ENCODE measurements at regions not wholly inside any gene's neighbourhood (a gene's known extent, or its start where the extent isn't known, plus 50 kb on each side); places are given as distances from the start of the nearest gene placed in this dataset.
"Not testable (repeated sequence)": the region's sequence is repeated elsewhere in the genome, so short reads cannot be mapped to it uniquely, and the experiment has no call there.

DNA sequence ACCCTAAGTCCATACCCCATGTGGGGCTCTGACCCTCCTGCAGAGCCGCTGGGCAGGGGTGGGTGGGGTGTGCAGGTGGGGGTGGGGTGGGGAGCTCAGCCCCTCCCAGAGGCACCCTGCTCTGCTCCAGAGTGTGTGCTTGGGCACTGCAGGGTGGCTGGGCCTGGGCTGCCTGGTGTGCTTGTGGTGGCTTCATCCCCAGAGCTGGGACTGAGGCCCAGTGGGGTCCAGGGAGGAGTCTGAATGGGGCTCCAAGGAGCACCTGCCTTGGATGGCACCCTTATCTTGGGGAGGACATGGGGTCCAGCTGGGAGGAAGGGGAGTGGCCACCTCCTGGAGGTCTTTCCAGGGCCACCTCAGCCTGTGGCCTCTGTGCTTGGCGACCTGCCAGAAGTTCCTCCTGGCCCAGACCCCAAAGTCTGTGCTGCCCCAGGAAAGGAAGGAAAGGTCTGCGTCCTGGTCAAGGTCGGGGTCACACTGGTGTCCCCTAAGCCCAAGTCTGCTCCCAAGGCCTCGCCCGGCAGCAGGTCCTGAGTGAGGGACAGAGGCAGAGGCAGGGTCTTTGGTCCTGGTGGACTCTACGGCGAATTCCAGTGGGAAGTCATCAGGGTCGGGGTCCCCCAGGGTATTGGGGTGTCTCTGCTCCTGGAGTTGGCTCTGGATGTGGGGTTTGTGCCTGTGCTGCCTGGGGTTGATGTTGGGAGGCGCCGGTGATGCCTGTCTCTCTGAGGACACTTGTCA lies 373.4 kb downstream of the TMEM121 start:
- Mint-ChIP-seq H3K4me3 (no peak overlapping the region), H3K27ac (no peak overlapping the region), H3K36me3 (ENCODE audit: low read depth) (no peaks in the 10 kb centered on the region), H3K4me1 (no peaks in the 10 kb centered on the region), H3K9me3 (peaks cover 70% of the 10 kb centered on the region), H3K27me3 (ENCODE audit: low read depth, poor library complexity) (no peaks in the 10 kb centered on the region)
- no peak for DNase-seq
- TF ChIP-seq, protein P1, sequence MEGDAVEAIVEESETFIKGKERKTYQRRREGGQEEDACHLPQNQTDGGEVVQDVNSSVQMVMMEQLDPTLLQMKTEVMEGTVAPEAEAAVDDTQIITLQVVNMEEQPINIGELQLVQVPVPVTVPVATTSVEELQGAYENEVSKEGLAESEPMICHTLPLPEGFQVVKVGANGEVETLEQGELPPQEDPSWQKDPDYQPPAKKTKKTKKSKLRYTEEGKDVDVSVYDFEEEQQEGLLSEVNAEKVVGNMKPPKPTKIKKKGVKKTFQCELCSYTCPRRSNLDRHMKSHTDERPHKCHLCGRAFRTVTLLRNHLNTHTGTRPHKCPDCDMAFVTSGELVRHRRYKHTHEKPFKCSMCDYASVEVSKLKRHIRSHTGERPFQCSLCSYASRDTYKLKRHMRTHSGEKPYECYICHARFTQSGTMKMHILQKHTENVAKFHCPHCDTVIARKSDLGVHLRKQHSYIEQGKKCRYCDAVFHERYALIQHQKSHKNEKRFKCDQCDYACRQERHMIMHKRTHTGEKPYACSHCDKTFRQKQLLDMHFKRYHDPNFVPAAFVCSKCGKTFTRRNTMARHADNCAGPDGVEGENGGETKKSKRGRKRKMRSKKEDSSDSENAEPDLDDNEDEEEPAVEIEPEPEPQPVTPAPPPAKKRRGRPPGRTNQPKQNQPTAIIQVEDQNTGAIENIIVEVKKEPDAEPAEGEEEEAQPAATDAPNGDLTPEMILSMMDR (IDR thresholded peaks at IDR 0.05), result no peak

GRCh38 chr14:105900398-105901160 lies 374.2 kb downstream of the TMEM121 start:
- H3K9me3 Mint-ChIP-seq, result peaks cover 70% of the 10 kb centered on the region
- H3K27me3 Mint-ChIP-seq (ENCODE audit: low read depth, poor library complexity), result no peaks in the 10 kb centered on the region
- TF ChIP-seq, protein P1 (IDR thresholded peaks at IDR 0.05), result no peak
- DNase-seq, result no peak
- no peaks in the 10 kb centered on the region for H3K36me3 Mint-ChIP-seq (ENCODE audit: low read depth)
- H3K4me1 Mint-ChIP-seq, result no peaks in the 10 kb centered on the region
- no peak overlapping the region for H3K4me3 Mint-ChIP-seq
- no peak overlapping the region for H3K27ac Mint-ChIP-seq

GRCh38 chr14:105901226-105901625 lies 374.8 kb downstream of the TMEM121 start:
- no peaks in the 10 kb centered on the region for H3K4me1 Mint-ChIP-seq
- H3K4me3 Mint-ChIP-seq, result no peak overlapping the region
- H3K36me3 Mint-ChIP-seq (ENCODE audit: low read depth), result no peaks in the 10 kb centered on the region
- H3K27me3 Mint-ChIP-seq (ENCODE audit: low read depth, poor library complexity), result no peaks in the 10 kb centered on the region
- H3K27ac Mint-ChIP-seq, result no peak overlapping the region
- no peak for DNase-seq
- TF ChIP-seq, protein P1 (IDR thresholded peaks at IDR 0.05), result no peak
- peaks cover 72% of the 10 kb centered on the region for H3K9me3 Mint-ChIP-seq

GRCh38 chr14:105902131-105902898 lies 375.9 kb downstream of the TMEM121 start:
- TF ChIP-seq, protein P1 (IDR thresholded peaks at IDR 0.05), result no peak
- Mint-ChIP-seq H3K9me3 (peaks cover 73% of the 10 kb centered on the region), H3K4me1 (no peaks in the 10 kb centered on the region), H3K4me3 (no peak overlapping the region), H3K36me3 (ENCODE audit: low read depth) (no peaks in the 10 kb centered on the region), H3K27me3 (ENCODE audit: low read depth, poor library complexity) (no peaks in the 10 kb centered on the region), H3K27ac (no peak overlapping the region)
- DNase-seq, result no peak

- H3K4me3 Mint-ChIP-seq; H3K4me1 Mint-ChIP-seq; DNase-seq; H3K27me3 Mint-ChIP-seq (ENCODE audit: low read depth, poor library complexity); H3K36me3 Mint-ChIP-seq (ENCODE audit: low read depth); H3K27ac Mint-ChIP-seq: not testable (repeated sequence)
- H3K9me3 Mint-ChIP-seq, result peaks cover 73% of the 10 kb centered on the region
These were observed 376.4 kb downstream of the TMEM121 start for GRCh38 chr14:105902899-105903165.

DNA sequence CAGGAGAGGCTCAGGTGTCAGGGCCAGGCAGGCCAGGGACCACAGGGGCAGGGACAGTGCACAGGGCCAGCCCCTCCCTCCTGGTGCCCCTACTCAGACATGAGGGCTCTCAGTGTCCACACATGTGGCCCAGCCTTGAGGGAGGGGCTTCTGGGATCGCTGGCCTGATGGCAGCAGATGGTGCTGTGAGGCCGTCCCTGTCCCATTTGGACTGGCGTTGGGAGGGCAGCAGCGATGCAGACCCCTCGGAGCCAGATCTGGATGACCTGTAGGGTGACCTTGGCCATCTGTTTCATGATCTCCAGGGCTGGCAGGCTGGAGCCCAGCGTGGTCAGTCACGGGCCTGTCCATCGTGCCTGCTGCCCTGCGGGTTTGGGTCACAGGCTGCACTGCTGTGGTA lies 377.6 kb downstream of the TMEM121 start:
- Mint-ChIP-seq H3K36me3 (ENCODE audit: low read depth) (no peaks in the 10 kb centered on the region), H3K27ac (no peak overlapping the region), H3K4me1 (no peaks in the 10 kb centered on the region), H3K9me3 (peaks cover 71% of the 10 kb centered on the region), H3K4me3 (no peak overlapping the region), H3K27me3 (ENCODE audit: low read depth, poor library complexity) (peaks cover 4% of the 10 kb centered on the region)
- TF ChIP-seq, protein P1 (IDR thresholded peaks at IDR 0.05), result no peak
- no peak for DNase-seq
